Heart right ventricle (tissue), 16 donors: ENCODE measurements at regions not wholly inside any gene's neighbourhood (a gene's known extent, or its start where the extent isn't known, plus 50 kb on each side); places are given as distances from the start of the nearest gene placed in this dataset.
A peak's percentile ranks its signal among the peaks of the same experiment; 100 is the strongest.

Experiments used
- ATAC-seq, 8 donors: fragments of 200-7000 bp; cut with Tn5 transposase; one replicate each; pipeline ENCODE4 v1.9.1; 2020; ENCODE audit warnings: mild to moderate bottlenecking in 8 of 8, moderate library complexity in 8 of 8, moderate number of reproducible peaks in 1 of 8
- DNase-seq, 2 donors: peaks; one replicate each; pipeline ENCODE4 v3.0.0-alpha.2; 2020
- H3K27ac ChIP-seq, 10 donors: fragments of 200-600 bp; sonication (generic) in 2 of 10; one replicate each; pipeline versions ENCODE4 v1.5.0 to v1.8.0; 2020 to 2022; ENCODE audit warnings: mild to moderate bottlenecking in 3 of 10
- H3K27me3 ChIP-seq, 7 donors: fragments of 200-600 bp; one replicate each; pipeline ENCODE4 v1.8.0; 2021 to 2022; ENCODE audit warnings: mild to moderate bottlenecking in 2 of 7
- H3K36me3 ChIP-seq, 9 donors: fragments of 200-600 bp; sonication (generic) in 1 of 9; one replicate each; pipeline versions ENCODE4 v1.5.0 to v1.8.0; 2020 to 2022; ENCODE audit warnings: mild to moderate bottlenecking in 2 of 9
- H3K4me1 ChIP-seq, 9 donors: fragments of 200-600 bp; sonication (generic) in 1 of 9; one replicate each; pipeline versions ENCODE4 v1.5.0 to v1.8.0; 2020 to 2022; ENCODE audit warnings: mild to moderate bottlenecking in 4 of 9
- H3K4me3 ChIP-seq, 10 donors: fragments of 200-600 bp; sonication (generic) in 2 of 10; one replicate each; pipeline versions ENCODE4 v1.5.0 to v1.8.0; 2020 to 2022; ENCODE audit warnings: mild to moderate bottlenecking in 7 of 10, moderate library complexity in 2 of 10
- H3K9me3 ChIP-seq, 11 donors: fragments of 200-600 bp in 10 of 11; sonication (generic) in 2 of 11; one replicate each; pipeline versions ENCODE4 v1.5.0 to v1.8.0; 2013 to 2022; ENCODE audit warnings: mild to moderate bottlenecking in 2 of 11, control low read depth in 1 of 11, moderate library complexity in 1 of 11
- WGBS, 2 donors: extraction: QIAGEN DNeasy Blood & Tissue Kit; methylation state at CpG; one replicate each; pipeline ENCODE4 v1.1.7; 2013; ENCODE audit warnings: inconsistent platforms in 1 of 2; 5-methylcytosine and 5-hydroxymethylcytosine counted together
- intact Hi-C, 10 donors: fragments of 100-400 bp; cut with DNase I; formaldehyde crosslinking; loops; one replicate each; pipeline versions ENCODE4 v1.11.1 to v1.14.2; 2022
- TF ChIP-seq, protein P1 (sequence below), 9 donors: fragments of 200-600 bp; sonication (generic) in 2 of 9; IDR thresholded peaks; one replicate each; pipeline versions ENCODE4 v1.5.0 to v1.8.0; 2021 to 2022; ENCODE audit warnings: antibody characterized with exemption in 9 of 9, mild to moderate bottlenecking in 5 of 9, moderate library complexity in 1 of 9
- donor health status: Arrhythmogenic right ventricular cardiomyopathy.
- donor health status: ischemic (EF 13 %, LVEDD 7.1; RV severe dilation, severe dysfunction).
- donor health status: healthy with polysubstance abuse.
- donor health status: DM: no; HTN: yes; CAD: no.
- donor health status: DM: no; HTN: no; CAD: no.
- donor health status: ischemic (EF 25% LVEDD 6.9; RV normal size, moderate dysfunction).
- donor health status: ischemic (EF 25% LVEDD 5.7; RV mildly dilated, moderate dysfunction).
- donor health status: healthy.
- donor health status: DM: yes; HTN: yes; CAD: no.
- donor health status: Ischemic cardiomyopathy.
- donor health status: ischemic (EF 35%, LVEDD 5.7; RV mildly dilated, moderate dysfunction).
- donor health status: nonischemic (EF 11% LVEDD 7.7; RV severe dilation, severe dysfunction).
- donor health status: DM: yes; HTN: yes; CAD: no.
- donor health status: PGD.
- donor health status: ischemic (EF 29% LVEDD 5.4; RV normal size, mild dysfunction).
- donor health status: nonischemic (EF 23%, LVEDD 6.1; RV moderate dilation, normal function).

DNA sequence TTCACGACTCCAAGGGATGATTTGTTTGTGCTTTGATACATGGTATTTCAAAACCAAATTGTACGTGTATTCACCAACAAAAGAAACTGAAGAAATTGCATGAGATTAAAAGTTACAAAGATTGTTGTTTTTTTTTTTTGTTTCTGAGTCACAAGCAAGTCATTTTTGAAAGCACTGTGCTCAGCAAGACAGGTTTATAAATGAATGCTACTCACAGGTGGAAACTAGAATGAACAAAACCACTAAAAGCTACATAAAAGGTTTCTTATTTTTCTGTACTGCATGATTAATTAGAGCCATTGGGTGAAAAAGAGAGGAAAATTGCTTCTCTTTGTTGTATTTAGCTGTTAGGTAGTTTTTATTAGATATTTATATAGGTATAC lies 90.2 kb upstream of the RIPOR2 start:
- ATAC-seq = no peak
- H3K27me3 ChIP-seq = no peaks in the 10 kb centered on the region
- H3K4me3 ChIP-seq = no peak overlapping the region
- peaks cover 0 to 8% (median 0%) of the 10 kb centered on the region in 9 donors for H3K4me1 ChIP-seq
- TF ChIP-seq, protein P1, sequence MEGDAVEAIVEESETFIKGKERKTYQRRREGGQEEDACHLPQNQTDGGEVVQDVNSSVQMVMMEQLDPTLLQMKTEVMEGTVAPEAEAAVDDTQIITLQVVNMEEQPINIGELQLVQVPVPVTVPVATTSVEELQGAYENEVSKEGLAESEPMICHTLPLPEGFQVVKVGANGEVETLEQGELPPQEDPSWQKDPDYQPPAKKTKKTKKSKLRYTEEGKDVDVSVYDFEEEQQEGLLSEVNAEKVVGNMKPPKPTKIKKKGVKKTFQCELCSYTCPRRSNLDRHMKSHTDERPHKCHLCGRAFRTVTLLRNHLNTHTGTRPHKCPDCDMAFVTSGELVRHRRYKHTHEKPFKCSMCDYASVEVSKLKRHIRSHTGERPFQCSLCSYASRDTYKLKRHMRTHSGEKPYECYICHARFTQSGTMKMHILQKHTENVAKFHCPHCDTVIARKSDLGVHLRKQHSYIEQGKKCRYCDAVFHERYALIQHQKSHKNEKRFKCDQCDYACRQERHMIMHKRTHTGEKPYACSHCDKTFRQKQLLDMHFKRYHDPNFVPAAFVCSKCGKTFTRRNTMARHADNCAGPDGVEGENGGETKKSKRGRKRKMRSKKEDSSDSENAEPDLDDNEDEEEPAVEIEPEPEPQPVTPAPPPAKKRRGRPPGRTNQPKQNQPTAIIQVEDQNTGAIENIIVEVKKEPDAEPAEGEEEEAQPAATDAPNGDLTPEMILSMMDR (IDR thresholded peaks at IDR 0.05) = no peak
- H3K36me3 ChIP-seq = no peaks in the 10 kb centered on the region
- WGBS, 2 donors = 81 to 82% methylated on average over 2 of the region's 2 CpGs
- no peaks in the 10 kb centered on the region for H3K9me3 ChIP-seq
- no peak overlapping the region for H3K27ac ChIP-seq
- DNase-seq = no peak
- intact Hi-C loops = no loop called here

DNA sequence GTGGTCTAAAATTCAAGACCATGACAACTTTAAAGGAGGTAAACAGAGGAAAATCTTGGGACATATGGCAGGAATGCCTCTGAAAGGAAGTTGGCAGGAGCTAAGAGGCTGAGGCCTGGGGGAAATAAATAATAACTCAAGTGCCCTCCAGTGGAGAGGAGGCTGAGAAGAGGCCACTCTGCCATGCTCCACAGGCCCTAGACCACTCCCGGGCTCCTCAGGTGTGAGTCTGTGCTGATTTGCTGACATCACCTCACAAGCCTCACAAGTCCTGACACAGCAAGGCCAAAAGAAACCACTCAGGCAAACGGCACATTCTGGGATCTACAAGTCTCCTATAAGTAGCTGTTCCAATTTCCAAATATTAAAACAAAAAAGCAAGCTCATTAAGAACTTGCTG lies 91.0 kb upstream of the RIPOR2 start:
- ATAC-seq = no peak
- no peak overlapping the region for H3K4me3 ChIP-seq
- H3K27me3 ChIP-seq = no peaks in the 10 kb centered on the region
- no peak for DNase-seq
- peaks cover 0 to 8% (median 0%) of the 10 kb centered on the region in 9 donors for H3K4me1 ChIP-seq
- no peaks in the 10 kb centered on the region for H3K9me3 ChIP-seq
- WGBS, 2 donors = 52 to 53% methylated on average over 2 of the region's 2 CpGs
- no peak overlapping the region for H3K27ac ChIP-seq
- H3K36me3 ChIP-seq = no peaks in the 10 kb centered on the region
- intact Hi-C loops = no loop called here
- TF ChIP-seq, protein P1 (IDR thresholded peaks at IDR 0.05) = no peak

DNA sequence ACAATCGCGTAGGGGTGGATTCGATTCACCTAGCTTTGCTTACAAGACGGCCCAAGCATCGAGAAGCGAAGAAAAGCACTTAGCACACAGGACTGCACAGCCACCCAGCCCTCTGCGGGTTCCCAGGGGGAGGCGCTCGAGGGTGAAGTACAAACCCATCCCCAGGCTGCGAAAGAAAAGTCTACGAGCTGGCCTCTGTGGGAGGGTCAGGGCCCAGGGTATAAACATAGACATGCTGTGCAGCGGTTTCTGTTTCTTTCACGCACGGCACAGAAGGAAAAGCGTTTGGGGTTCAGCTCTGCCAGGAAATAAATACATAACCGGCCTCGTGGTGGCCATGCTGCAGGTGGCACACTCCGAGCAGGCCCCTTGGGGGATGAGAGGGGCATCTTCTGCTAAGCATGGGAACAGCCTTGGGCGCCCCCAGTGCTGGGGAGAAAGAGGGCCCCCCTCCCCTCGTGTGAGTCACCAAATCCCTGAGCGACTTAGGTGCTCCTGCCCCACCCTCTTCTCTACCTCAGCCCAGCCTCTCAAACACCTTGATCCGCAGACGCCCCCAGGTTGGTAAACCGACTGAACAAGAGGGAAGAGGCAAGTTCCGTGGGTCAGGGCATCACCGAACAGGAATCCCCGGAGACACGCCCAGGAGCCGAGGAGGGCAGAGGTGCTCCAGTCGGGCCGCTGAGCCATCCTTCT lies 91.6 kb upstream of the RIPOR2 start:
- ATAC-seq = no peak
- whole genome bisulfite sequencing, 2 donors = 78 to 80% methylated on average over 30 to 31 of the region's 31 CpGs
- no peak overlapping the region for H3K4me3 ChIP-seq

DNA sequence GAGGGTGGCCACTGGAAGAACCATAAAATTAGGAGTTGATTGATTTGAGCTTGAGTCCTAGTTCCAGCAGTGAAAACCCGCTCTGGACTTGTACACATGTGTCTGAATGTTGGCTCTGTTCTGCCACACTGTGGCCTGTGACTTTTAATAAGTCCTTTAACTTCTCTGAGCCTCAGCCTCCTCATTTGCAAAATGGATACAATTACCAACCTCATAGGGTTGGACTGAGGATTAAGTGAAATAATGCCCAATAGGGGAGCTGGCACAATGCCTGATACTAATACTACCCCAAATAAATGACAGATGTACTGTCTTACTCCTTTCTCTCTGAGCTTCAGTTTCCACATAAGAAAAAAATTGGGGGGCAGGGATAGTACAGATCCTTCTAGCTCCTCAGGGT lies 92.6 kb upstream of the RIPOR2 start:
- Histone ChIP-seq H3K9me3 (no peaks in the 10 kb centered on the region), H3K27me3 (no peaks in the 10 kb centered on the region), H3K36me3 (no peaks in the 10 kb centered on the region), H3K4me1 (peaks cover 0 to 8% (median 0%) of the 10 kb centered on the region in 9 donors), H3K27ac (no peak overlapping the region), H3K4me3 (no peak overlapping the region)
- TF ChIP-seq, protein P1 (IDR thresholded peaks at IDR 0.05) = no peak
- intact Hi-C loops = no loop called here
- no peak for ATAC-seq
- WGBS, 2 donors = 94 to 96% methylated on average over 1 of the region's 1 CpG
- no peak for DNase-seq

More for the DNA sequence above, 91.6 kb upstream of the RIPOR2 start:
- Histone ChIP-seq H3K27me3 (no peaks in the 10 kb centered on the region), H3K4me1 (peaks cover 0 to 8% (median 0%) of the 10 kb centered on the region in 9 donors), H3K27ac (peak overlapping the region in 1 of 10 donors; percentile 32), H3K9me3 (no peaks in the 10 kb centered on the region), H3K36me3 (no peaks in the 10 kb centered on the region)
- intact Hi-C loops = no loop called here
- TF ChIP-seq, protein P1 (IDR thresholded peaks at IDR 0.05) = peak in 1 of 9 donors; percentile 38
- no peak for DNase-seq
